GM21526 (cell line): ENCODE measurements at regions not wholly inside any gene's neighbourhood (a gene's known extent, or its start where the extent isn't known, plus 50 kb on each side); places are given as distances from the start of the nearest gene placed in this dataset.
"Not testable (repeated sequence)": the region's sequence is repeated elsewhere in the genome, so short reads cannot be mapped to it uniquely, and the experiment has no call there.

Experiments used
- ATAC-seq: cut with Tn5 transposase; IDR thresholded peaks from one replicate; pipeline ENCODE4 v1.9.1; 2021; ENCODE audit warnings: moderate library complexity; ENCODE audit not compliant: unreplicated experiment, low FRiP score

GRCh38 chr16:5770118-5770517 lies 672.5 kb upstream of the EEF2KMT start:
- no peak for ATAC-seq

- no peak for ATAC-seq
Measured at GRCh38 chr16:5769513-5769912, 671.9 kb upstream of the EEF2KMT start.

DNA sequence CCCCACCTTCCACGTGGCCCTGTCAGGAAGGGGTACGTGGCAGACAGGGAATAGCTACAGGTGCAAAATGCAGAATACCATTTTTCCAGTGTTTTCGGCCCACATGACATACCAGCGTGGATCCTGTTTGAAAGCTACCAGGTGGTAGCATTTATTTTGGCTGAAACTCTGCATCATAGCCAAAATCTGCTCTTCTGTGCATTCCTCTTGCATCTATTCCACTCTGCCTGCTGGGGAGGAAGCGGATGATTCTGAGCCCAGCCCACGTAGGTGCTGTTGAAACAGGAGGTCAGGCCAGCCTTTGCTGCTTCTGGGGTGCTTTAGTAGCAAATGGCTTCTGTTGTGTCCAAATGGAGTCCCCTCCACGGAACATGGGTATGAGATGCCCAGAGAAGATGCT lies 670.9 kb upstream of the EEF2KMT start:
- ATAC-seq, result no peak

DNA sequence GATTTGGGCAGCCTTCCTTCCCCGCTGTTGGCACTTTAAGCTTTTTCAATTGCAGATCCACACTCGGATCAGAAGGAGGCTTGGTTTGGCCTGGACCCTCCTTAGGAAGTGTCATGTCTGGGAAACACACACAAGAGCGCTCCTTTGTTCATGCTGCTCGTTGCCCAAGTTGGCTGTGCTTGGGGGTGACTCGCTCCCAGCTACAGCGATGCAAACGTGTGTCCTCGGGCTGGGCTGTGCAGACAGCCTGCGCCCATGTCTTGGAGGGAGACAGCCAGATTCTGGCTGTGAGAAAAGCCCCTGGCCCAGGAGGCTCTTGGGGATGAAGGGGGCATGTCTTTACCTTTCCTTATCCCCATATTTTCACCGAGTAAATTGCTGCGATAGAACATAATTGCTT lies 665.6 kb upstream of the EEF2KMT start:
- ATAC-seq, result no peak

GRCh38 chr16:5762362-5762761 lies 664.8 kb upstream of the EEF2KMT start:
- no peak for ATAC-seq

DNA sequence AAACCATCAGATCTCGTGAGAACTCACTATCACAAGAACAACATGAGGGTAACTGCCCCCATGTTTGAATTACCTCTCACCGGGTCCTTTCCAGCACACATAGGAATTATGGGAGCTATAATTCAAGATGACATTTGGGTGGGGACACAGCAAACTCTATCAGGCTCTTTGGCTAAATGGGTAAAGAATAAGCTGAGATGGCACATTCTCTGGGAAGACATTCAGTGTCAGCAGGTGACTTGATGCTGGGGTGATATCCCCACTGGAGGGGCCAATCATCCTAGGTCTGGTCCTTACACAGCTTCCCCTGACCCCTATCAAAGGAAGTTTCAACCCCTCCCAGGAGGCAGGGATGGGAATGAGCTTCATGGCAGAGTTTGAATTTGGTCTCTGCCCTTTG lies 664.0 kb upstream of the EEF2KMT start:
- ATAC-seq, result no peak

DNA sequence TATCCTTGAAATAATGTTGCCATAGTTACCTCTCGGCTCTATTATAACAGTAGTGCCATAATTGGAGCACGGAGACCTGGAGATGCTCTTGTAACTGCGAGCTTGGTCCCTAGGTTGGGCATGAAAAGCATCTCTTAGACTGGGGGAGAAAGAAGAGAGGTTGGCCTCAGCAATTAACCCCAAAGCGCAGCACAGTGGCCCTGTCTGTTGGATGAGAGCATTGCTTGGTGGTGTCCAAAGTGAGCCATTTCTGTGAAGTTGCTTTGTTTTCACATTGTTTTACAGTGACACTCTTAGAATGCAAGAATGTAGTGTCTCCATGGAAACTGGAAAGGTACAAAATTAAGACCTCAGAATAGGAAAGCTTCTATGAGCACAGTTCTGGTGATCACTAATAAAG lies 660.7 kb upstream of the EEF2KMT start:
- no peak for ATAC-seq

DNA sequence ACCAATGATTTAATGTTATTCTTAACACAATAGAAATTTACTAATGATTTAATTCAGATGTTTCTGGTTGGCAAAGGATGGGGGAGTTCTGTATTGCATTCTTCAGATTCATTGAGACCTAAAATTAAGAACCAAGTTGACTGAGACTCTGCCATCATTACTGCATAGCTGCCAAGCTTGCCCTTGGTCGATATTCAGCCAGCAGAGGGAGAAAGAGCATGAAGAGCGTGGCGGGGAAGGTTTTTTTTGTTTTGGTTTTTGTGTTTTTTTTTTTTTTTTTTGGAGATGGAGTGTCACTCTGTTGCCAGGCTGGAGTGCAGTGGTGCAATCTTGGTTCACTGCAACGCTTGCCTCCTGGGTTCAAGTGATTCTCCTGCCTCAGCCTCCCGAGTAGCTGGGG lies 659.4 kb upstream of the EEF2KMT start:
- ATAC-seq, result no peak

- no peak for ATAC-seq
Measured at GRCh38 chr16:5753381-5753780, 655.8 kb upstream of the EEF2KMT start.

GRCh38 chr16:5751216-5751615 lies 653.6 kb upstream of the EEF2KMT start:
- no peak for ATAC-seq

- ATAC-seq, result not testable (repeated sequence)
Measured at GRCh38 chr16:5750439-5750838, 652.8 kb upstream of the EEF2KMT start.

- ATAC-seq, result no peak
Measured at GRCh38 chr16:5738586-5738985, 641.0 kb upstream of the EEF2KMT start.

DNA sequence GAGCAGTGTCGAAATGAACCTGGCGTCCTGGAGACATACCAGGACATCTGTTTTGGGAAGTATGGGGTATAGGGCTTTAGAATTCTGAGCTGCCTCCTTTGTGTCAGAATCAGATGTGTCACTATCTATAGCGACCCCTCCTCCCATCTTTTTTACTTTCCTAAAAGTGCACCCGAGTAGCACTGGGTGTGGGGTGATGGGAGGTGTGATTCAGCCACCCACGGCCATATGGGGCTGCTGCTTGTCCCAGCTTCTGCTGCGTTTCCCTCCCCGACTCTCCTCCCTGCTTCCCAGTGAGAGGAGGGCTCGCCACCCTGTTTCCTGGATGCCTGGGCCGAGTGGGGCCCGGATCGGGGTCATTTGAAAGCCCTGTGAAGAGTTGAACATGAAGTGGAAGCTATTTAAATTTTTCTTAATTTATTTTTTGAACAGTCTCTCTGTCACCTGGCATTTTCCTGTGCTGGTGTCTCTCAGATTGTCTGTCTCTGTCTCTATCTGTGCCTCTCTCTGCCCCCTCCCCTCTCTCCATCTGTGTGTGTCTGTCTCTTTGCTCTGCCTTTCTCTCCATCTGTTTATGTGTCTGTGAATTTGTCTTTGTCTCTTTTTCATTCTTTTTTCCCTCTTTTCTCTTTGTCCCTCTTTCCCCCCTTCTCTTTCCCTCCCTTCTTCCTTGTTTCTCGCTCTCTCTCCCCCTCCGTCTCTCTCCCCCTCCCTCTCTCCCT lies 638.8 kb upstream of the EEF2KMT start:
- no peak for ATAC-seq

- no peak for ATAC-seq
Measured at GRCh38 chr16:5735444-5735843, 637.8 kb upstream of the EEF2KMT start.

DNA sequence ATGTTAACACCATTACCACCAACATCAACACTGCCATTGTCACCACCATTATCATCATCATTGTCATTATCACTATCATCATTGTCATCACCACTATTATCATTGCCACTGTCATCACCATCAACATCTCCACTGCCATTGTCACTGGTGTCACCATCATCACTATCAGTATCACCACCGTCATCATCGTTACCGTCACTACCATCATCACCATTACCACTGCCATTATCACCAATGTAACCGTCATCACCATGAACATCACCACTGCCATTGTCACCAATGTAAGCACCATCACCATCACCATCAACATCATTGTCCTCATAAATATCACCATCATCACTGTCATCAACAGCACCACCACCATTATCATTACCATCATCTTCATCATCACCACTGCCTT lies 633.2 kb upstream of the EEF2KMT start:
- ATAC-seq, result no peak

GRCh38 chr16:5722116-5722619 lies 624.6 kb upstream of the EEF2KMT start:
- ATAC-seq, result no peak

DNA sequence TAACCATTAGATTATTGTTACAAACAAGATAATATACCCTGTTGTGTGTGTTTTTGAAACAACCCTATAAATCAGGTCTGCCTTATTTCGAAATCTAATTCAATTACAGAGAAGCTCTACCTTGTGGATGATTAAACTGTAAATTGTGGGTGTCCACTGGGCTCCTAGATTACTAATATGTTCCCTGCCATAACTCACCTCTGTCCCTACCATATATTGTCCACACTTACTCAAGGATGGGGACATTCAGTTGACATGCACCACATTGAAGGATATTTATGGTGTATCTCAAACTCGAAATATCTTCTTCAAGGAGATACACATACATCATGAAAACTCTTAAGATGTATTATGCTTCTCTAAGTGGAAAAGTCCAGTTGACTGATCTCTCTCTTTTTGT lies 617.6 kb upstream of the EEF2KMT start:
- ATAC-seq, result no peak

- no peak for ATAC-seq
Measured at GRCh38 chr16:5709889-5710288, 612.3 kb upstream of the EEF2KMT start.

DNA sequence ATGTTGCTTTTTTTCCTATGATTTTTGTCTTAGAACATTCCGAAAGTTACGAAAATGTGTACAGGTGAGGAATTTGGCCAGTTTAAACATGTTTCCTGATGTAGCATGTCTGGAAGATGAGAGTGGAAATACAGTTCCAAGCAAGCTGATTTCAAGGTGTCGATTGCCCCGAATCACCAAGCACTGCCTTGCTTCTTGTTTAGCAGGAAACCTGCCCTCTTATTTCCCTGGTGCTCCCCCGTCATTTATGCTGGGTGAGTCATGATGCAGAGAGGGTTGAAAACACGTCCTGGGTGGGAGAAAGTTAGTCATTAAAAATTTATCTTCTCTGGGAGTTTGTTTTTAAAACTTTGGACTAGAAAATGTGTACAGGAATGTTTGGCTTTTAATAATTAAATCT lies 608.6 kb upstream of the EEF2KMT start:
- no peak for ATAC-seq

- ATAC-seq, result no peak
Measured at GRCh38 chr16:5704271-5704670, 606.7 kb upstream of the EEF2KMT start.

DNA sequence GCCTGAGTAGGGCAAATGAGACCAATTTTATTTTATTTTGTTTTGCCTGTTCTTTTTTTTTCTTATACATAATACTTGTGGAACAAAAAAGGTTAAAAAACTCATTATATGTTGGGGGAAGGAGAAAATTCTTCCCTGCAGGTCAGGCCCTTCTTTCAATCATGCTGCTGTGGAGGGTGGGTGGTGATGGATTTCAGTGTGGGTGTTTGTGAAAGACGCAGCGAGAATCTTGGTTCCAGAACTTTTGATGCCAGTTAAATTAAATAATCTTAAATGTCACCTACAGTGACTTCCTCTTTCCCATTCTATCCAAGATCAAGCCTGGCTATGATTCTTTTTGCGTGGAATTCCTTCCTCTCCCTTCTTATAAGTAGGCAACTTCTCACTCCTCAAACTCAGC lies 595.8 kb upstream of the EEF2KMT start:
- no peak for ATAC-seq

- no peak for ATAC-seq
Measured at GRCh38 chr16:5681966-5682365, 584.4 kb upstream of the EEF2KMT start.

- ATAC-seq, result no peak
Measured at GRCh38 chr16:5678371-5678770, 580.8 kb upstream of the EEF2KMT start.
